HG02763 (cell line): ENCODE measurements at regions not wholly inside any gene's neighbourhood (a gene's known extent, or its start where the extent isn't known, plus 50 kb on each side); places are given as distances from the start of the nearest gene placed in this dataset.

Experiments
- ATAC-seq: cut with Tn5 transposase; IDR thresholded peaks from one replicate; pipeline ENCODE4 v1.9.1; 2021; ENCODE audit warnings: mild to moderate bottlenecking, moderate library complexity; ENCODE audit not compliant: unreplicated experiment

DNA sequence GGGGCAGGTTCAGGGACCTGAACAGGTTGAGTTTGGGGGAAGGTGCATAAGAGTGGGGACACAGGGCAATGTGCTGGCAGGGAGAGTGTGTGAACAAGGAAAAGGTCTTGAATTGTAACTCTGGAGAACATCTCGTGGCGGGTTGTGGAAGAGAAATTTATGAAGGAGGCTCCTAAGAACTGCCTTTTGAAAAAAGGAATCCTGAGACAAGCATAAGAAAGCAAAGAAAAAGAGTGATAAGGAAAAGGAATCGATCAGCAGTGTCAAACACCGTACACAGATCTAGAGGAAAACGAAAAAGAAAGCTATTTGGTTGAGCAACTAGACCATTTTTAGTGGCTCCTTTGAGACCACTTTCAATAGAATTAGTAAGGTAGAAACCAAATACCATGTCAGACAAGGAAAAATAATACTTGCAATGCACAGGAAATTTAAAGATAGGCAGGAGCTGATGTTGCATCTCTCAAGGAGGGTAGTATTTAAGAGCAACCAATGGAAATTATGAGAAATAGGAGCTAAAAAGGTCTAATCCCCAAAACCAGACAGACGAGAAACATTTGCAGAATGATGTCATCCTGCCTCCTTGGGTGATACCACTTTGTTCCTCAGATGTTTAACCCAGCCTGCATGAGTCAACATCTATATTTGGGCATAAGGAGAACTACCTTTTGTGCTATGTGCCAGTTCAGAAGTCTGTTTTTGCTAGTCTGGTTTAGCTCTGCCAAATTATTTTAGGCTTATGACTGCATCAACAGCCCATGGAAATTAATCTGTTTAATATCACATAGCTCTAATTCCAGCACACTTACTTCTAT, 64.5 kb upstream of the STK38L start:
- peak; percentile 87 for ATAC-seq

DNA sequence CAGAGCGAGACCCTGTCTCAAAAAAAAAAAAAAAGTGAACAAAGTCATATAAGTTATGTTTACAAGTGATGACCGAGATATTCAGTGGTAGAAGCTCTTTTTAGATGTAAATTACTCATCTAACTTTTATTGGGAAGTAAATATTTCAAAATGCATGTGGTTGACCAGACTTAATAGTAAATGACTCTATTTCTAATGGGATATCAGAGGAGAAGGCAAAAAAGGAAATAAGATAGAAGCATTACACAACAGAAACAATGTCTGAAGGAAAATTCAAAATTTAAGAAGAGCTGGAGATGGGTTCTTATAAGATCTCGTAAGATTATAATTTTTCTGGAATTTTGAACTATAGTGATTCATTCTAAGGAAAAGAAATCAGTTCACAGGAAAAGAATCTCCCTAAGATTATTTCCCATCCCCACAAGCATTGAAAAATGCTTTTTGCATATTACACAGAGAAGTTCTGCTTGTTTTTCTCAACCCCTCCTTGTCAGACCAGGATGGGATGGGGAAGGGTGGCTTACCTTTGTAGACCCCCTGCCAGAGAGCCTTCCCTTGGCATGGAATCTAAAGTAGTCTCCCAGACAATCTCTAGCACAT, 63.1 kb upstream of the STK38L start:
- ATAC-seq = no peak

DNA sequence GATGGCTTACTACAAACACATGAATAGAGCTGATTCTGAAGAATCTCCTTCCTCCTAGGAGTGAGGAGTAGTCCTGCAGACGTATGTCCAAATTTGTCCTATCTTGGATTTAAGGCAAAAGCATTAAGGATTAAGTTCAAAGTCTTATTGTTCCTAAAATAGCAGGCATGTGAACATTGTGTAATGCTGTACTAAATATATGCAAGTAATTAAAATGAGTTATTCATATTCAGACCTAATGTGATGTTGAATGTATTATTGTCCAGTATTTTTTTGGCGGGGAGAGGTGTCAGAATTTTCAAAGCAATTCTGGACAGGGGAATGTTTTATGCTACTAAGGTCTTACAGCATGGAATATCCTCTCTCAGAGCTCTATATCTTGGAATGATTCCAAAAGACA, 60.7 kb upstream of the STK38L start:
- no peak for ATAC-seq

DNA sequence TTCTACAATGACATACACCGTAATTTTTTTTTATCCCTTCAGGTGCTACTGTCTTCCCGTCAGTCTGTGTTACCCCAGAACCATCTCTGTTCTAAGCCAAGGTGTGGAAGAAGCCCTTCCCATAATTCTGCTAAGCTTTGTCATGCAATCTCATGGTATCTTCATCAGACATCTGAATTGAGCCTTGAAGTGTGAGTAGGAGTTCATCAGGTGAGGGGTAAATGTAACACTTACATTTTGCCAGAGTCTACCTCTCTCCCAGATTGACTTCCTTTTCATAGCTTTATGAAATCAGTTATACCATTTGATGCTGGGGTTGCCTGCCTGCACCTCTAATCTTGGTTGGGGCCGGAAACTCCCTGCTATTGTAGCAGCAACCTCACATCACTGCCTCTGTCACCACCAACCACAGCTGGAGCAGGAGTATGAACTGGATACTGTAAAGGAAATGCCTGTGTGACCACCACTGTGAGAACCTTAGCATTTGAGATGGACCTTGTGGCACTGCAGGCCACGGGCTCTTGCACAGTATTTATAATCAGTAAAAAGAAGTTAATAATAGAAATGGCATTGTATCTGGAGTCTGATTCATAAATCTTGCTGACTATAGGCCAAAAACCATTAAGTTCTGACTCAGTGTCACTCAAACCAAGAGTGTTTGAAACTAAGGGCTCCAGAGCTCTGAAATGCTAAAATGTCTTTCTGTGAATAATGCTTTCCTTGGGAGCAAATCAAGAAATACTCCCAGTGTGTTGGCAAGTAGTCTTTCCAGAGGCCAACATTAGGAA, 58.7 kb upstream of the STK38L start:
- ATAC-seq = peak; percentile 72

DNA sequence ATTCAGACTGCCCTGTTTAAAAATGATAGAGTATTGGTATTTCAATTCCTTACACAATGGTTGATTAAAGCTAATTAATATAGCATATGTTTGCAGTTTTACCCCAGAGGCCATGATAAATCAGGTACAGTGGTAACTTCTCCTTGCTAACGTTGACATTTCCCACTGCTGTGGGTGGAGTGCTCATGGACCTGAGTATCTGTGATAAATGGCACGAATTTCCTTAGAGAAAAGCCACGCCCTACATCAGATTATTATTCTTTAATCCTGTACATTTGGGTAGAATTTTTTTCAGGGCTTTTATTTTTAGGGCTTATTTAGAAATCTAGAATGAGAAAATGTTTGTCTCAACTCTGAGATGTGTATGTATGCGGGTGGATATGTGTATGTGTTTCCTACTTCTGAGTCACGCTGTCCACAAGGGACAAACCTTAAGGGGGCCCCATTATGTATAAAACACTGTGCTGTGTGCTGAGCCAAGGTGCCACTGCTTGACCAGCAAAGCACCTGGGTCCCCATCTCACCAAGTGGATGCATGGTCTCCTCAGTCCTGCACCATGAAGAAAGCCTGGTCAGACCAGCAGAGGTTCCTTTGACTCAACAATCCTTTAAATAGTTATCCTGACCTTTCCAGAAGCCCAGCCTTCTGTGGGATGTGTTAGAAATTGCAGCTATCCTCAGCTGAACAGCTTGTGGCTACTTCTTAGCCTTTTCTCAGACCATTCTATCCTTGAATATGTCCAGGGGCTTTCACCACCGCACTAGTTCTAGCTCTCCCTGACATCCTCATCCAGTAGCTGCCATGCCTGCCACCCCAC, 57.9 kb upstream of the STK38L start:
- no peak for ATAC-seq

DNA sequence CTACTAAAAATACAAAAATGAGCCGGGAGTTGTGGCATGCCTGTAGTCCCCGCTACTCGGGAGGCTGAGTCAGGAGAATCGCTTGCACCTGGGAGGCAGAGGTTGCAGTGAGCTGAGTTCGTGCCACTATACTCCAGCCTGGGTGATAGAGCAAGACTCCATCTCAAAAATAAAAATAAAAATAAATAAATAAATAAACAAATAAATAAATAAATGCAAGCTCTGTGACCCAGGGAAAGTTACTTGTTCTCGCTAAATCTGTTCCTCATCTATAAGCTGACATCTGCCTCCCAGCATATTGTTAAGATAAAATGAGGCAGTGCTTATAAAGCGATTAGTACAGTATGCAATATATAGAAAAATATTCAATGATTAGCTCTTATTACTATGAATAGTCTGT, 56.4 kb upstream of the STK38L start:
- no peak for ATAC-seq

DNA sequence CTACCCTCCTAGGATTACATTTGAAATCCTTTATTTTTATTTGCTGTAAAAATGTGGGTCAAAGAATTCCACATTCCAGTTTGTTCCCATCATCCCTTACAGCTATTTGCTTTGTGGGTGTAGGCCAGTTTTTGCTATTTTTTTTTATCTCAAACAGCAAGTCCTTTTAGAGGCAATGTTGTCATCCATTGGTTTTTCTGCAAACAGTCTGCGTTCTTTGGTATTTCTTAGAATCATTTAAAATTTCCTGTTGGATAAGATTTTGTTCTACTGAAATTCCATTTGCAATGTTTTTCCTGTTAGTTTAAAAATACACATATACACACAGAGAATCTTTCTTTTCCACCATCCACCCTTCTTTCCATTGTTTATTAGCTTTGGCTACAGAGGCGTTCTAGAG, 53.3 kb upstream of the STK38L start:
- no peak for ATAC-seq

DNA sequence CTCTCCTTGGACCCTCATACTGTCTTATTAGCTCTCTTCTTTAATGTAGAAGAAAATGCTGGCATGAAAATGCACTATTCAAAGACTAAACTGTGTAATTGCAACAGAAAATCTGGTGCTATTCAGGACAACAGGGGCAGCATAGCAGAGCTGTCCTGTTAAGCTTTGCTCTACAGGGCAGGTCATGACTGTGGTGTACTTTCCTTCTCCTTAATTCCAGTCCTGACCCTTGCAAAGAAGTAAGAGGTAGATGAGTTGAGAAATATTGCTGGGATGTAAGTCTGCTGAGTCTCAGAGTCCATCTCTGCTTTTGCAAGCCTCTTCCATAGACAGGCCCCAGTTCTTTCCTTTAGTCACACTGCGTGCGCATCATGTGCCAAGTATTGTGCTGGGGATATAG, 52.6 kb upstream of the STK38L start:
- no peak for ATAC-seq

DNA sequence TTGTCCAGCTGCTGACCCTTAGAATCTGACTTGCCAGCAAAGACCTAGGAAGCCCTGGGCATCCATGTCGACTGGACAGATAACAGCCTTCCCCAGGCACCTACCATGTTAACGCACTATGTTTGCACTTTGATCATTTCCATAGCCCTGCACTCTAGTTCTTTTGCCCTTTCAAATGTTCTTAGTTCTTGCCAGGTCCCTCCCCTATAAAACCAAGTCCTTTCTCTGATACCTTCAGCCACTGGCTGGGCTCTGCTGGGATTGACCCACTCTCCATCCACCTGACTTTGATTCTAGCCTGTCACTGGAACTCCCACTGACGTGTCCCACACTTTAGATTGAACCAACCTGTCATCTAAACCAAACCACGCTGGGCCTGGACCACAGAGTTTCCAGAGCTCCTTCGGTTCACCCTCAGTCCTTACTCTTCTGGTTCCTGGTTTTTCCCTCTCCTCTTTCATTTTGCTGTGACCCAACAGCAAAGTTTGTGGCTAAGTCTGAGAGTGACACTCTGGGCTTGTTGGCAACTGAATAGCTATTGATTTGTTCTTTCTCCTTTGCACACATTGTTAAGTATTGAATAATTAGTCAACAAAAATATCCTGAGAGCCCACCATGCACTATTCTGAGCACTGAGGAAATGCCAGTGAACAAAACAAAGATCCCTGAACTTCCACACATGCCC, 51.8 kb upstream of the STK38L start:
- ATAC-seq = no peak

DNA sequence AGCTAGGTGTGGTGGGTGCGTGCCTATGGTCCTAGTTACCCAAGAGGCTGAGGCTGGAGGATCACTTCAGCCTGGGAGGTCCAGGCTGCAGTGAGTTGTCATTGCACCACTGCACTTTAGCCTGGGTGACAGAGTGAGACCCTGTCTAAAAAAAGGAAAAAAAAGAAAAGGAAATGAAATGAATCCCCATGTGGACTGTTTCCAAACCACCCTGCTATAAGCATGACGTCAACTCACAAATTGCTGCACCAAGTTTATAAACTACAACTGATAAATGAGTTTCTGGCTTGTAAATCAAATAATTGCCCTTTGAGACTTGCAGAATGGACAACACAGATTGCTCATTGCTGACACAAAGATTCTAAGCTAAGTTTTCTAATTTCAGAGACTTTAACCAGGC, 51.0 kb upstream of the STK38L start:
- no peak for ATAC-seq

DNA sequence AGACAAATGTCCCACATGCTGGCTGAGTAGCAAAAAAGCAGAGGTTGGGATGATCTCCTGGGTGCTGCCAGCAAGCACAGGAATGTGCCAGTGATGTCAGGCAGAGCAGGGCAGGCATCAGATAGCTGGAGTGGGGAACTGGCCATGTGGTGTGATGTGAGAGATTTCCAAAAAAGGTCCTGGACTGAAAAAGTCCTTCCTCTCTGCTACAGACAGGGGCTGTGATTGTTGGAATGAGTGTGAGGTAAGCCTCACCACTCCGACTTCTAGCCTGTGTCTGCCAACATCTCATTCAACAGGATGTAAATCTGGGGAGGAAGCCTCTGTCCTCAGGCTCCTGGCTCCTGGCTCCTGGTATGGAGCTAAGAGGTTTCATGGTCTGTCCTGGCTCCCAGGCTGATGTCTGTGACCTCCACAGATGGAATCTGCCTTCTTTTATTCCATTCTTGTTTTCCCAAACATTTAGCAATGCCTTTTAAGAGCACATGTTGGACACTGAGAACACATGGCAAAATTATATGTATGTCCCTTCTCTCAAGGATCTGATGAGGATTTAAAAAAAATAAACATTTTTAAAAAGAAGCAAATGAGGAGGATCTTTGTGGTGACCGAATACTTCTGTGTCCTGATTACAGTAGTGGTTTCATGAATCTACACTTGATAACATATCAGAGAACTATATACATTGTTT, 50.1 kb upstream of the STK38L start:
- no peak for ATAC-seq
